ENCODE measurements at regions not wholly inside any gene's neighbourhood (a gene's known extent, or its start where the extent isn't known, plus 50 kb on each side); places are given as distances from the start of the nearest gene placed in this dataset.

DNA sequence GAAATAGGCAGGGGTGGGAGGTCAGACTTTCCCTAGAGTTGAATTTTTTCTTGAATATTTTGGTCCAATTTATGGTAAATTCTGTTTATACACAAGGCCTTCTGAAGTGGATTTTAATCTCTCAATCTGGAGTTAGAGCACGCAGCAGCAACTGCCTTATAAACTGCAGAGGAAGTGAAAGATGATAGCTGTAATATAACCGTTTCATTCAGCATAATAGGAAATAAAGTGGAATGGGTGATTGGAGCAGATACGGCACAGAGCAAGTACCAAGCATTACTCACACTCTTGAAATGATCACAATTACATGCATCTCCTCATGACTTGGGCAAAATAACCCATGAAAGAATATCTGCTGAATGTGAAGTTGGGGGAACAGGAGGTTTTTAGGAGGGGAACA is 106.8 kb downstream of the ARRDC4 start:
- Histone ChIP-seq H3K79me2 (ENCODE audit: insufficient read depth, low read length) (no peaks in the 10 kb centered on the region), H3K27me3 (ENCODE audit: insufficient read depth, low read length, poor library complexity, severe bottlenecking) (no peaks in the 10 kb centered on the region)

DNA sequence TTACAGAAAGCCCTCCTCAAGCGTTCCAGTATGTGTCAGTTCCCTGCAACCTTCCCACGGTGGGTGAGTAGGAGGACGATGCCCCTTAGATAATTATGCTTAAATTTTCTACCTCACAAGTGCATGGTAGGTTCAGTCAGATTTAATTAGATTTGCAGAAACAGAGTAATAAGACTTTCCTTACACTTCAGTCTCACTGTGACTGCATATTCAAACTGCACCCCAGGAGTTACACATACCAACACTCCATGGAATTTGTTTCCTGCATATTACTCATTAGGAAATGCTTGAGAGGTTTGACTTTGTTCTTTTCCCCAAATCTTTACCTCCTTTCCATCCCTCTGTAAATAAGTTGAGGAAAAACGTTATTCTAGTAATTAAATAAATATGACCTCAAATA is 108.8 kb downstream of the ARRDC4 start:
- H3K9me3 ChIP-seq (ENCODE audit: insufficient read depth, low read depth, low read length), result no peaks in the 10 kb centered on the region
- H3K4me2 ChIP-seq (ENCODE audit: low read depth, low read length, poor library complexity, severe bottlenecking), result no peak overlapping the region
- H3K9ac ChIP-seq (ENCODE audit: low read depth, low read length, poor library complexity, severe bottlenecking), result no peak overlapping the region
- no peaks in the 10 kb centered on the region for H4K20me1 ChIP-seq (ENCODE audit: insufficient read depth, low read length, poor library complexity, severe bottlenecking)
- peaks cover 48% of the 10 kb centered on the region for H3K4me1 ChIP-seq (ENCODE audit: insufficient read depth, low read length, poor library complexity, severe bottlenecking)
- no peaks in the 10 kb centered on the region for H3F3A ChIP-seq (ENCODE audit: low read depth)
- H3K36me3 ChIP-seq (ENCODE audit: insufficient read depth, low read length), result no peaks in the 10 kb centered on the region
- H3K4me3 ChIP-seq (ENCODE audit: low read length, poor library complexity, severe bottlenecking), result no peak overlapping the region
- no peak overlapping the region for H2AFZ ChIP-seq (ENCODE audit: low read length)
- no peak for TF ChIP-seq EZH2phosphoT487 (IDR thresholded peaks at IDR 0.05; ENCODE audit: borderline replicate concordance)
- TF ChIP-seq, protein P1, sequence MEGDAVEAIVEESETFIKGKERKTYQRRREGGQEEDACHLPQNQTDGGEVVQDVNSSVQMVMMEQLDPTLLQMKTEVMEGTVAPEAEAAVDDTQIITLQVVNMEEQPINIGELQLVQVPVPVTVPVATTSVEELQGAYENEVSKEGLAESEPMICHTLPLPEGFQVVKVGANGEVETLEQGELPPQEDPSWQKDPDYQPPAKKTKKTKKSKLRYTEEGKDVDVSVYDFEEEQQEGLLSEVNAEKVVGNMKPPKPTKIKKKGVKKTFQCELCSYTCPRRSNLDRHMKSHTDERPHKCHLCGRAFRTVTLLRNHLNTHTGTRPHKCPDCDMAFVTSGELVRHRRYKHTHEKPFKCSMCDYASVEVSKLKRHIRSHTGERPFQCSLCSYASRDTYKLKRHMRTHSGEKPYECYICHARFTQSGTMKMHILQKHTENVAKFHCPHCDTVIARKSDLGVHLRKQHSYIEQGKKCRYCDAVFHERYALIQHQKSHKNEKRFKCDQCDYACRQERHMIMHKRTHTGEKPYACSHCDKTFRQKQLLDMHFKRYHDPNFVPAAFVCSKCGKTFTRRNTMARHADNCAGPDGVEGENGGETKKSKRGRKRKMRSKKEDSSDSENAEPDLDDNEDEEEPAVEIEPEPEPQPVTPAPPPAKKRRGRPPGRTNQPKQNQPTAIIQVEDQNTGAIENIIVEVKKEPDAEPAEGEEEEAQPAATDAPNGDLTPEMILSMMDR (conservative IDR thresholded peaks at IDR 0.05; ENCODE audit: low read length), result no peak
- H3K9me2 ChIP-seq (replicated peaks; ENCODE audit: low read depth, low read length), result no peaks in the 10 kb centered on the region
- no peaks in the 10 kb centered on the region for H3K79me2 ChIP-seq (ENCODE audit: insufficient read depth, low read length)
- no peaks in the 10 kb centered on the region for H3K27me3 ChIP-seq (ENCODE audit: insufficient read depth, low read length, poor library complexity, severe bottlenecking)

More for the DNA sequence above, 106.8 kb downstream of the ARRDC4 start:
- H3K9ac ChIP-seq (ENCODE audit: low read depth, low read length, poor library complexity, severe bottlenecking), result peak overlapping the region; percentile 61
- H3K4me2 ChIP-seq (ENCODE audit: low read depth, low read length, poor library complexity, severe bottlenecking), result peak overlapping the region; percentile 63
- H3K36me3 ChIP-seq (ENCODE audit: insufficient read depth, low read length), result no peaks in the 10 kb centered on the region
- no peaks in the 10 kb centered on the region for H4K20me1 ChIP-seq (ENCODE audit: insufficient read depth, low read length, poor library complexity, severe bottlenecking)
- peak overlapping the region; percentile 44 for H3K4me3 ChIP-seq (ENCODE audit: low read length, poor library complexity, severe bottlenecking)
- no peaks in the 10 kb centered on the region for H3K9me2 ChIP-seq (replicated peaks; ENCODE audit: low read depth, low read length)
- H2AFZ ChIP-seq (ENCODE audit: low read length), result peak overlapping the region; percentile 20
- H3F3A ChIP-seq (ENCODE audit: low read depth), result no peaks in the 10 kb centered on the region
- H3K9me3 ChIP-seq (ENCODE audit: insufficient read depth, low read depth, low read length), result no peaks in the 10 kb centered on the region
- TF ChIP-seq, protein P1 (conservative IDR thresholded peaks at IDR 0.05; ENCODE audit: low read length), result no peak
- peaks cover 61% of the 10 kb centered on the region for H3K4me1 ChIP-seq (ENCODE audit: insufficient read depth, low read length, poor library complexity, severe bottlenecking)

DNA sequence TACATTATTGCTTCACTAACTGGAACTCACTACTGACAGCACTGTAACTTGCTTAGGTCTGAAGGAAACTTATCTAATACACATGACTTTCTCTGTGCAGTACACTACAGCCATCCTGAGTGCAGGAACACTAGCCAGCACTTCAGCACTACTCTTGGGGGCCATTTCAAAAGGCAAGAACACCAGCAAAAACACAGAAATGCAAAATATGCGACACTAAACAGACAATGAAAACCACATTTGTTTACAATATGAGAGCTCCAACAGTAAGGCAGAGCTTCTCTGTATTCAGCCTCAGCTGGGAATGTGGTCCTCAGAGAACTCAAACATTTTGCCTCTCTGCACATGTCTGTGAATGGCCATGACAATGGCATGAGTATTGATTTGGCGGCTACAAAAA is 109.6 kb downstream of the ARRDC4 start:
- Histone ChIP-seq H3K79me2 (ENCODE audit: insufficient read depth, low read length) (no peaks in the 10 kb centered on the region), H3K4me2 (ENCODE audit: low read depth, low read length, poor library complexity, severe bottlenecking) (no peak overlapping the region), H3F3A (ENCODE audit: low read depth) (no peaks in the 10 kb centered on the region), H3K4me3 (ENCODE audit: low read length, poor library complexity, severe bottlenecking) (no peak overlapping the region), H3K9me2 (replicated peaks; ENCODE audit: low read depth, low read length) (no peaks in the 10 kb centered on the region), H3K36me3 (ENCODE audit: insufficient read depth, low read length) (no peaks in the 10 kb centered on the region), H4K20me1 (ENCODE audit: insufficient read depth, low read length, poor library complexity, severe bottlenecking) (no peaks in the 10 kb centered on the region), H3K4me1 (ENCODE audit: insufficient read depth, low read length, poor library complexity, severe bottlenecking) (peaks cover 40% of the 10 kb centered on the region), H2AFZ (ENCODE audit: low read length) (no peak overlapping the region), H3K27me3 (ENCODE audit: insufficient read depth, low read length, poor library complexity, severe bottlenecking) (no peaks in the 10 kb centered on the region), H3K9ac (ENCODE audit: low read depth, low read length, poor library complexity, severe bottlenecking) (no peak overlapping the region), H3K9me3 (ENCODE audit: insufficient read depth, low read depth, low read length) (no peaks in the 10 kb centered on the region)
- TF ChIP-seq EZH2phosphoT487 (IDR thresholded peaks at IDR 0.05; ENCODE audit: borderline replicate concordance), result no peak
- TF ChIP-seq, protein P1 (conservative IDR thresholded peaks at IDR 0.05; ENCODE audit: low read length), result no peak

Data from Loucy (cell line).